ENCODE measurements at regions not wholly inside any gene's neighbourhood (a gene's known extent, or its start where the extent isn't known, plus 50 kb on each side); places are given as distances from the start of the nearest gene placed in this dataset.
"Not testable (repeated sequence)": the region's sequence is repeated elsewhere in the genome, so short reads cannot be mapped to it uniquely, and the experiment has no call there.

DNA sequence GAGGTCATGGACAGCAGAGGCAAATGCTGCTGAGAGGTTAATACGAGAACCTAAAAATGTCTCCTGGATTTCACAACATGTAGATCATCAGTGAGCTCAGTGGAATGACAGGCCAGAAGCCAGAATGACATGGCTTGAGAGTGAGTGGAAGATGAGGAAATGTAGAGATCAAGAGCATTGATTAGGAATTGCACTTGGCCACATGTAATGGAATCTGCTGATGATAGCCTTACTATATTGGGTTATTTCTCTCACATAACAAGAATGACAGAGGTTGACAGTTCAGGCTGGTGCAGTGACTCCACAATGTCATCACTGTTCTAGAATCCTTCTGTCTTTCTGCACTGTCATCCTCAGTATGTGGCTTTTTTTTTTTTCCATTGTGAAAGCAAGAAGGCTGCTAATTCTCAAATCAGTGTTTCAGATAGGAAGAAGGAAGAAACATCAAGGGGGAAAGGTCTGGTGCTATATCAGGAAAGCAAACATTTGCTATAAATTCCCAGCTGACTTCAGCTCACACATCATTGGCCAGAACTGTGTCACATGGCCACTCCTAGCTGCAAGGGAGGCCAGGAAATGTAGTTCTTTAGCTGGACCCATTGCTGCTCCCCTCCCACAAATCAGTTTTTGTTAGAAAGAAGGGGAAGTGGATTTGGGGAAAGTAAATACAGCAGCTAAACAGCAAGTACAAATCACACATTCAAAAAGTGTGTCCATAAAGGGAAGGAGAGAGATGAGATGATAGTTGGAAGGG lies 127.2 kb downstream of the FAM161A start:
- Histone ChIP-seq H3K9ac (no peak overlapping the region), H3K36me3 (no peaks in the 10 kb centered on the region), H3K9me3 (peaks cover 15% of the 10 kb centered on the region), H3K4me3 (no peak overlapping the region), H4K20me1 (no peaks in the 10 kb centered on the region), H3K4me1 (no peaks in the 10 kb centered on the region), H3K27me3 (no peaks in the 10 kb centered on the region), H3K4me2 (no peak overlapping the region), H3K27ac (no peak overlapping the region)
- no peak for TF ChIP-seq Cebpa-rat (IDR thresholded peaks at IDR 0.05)

DNA sequence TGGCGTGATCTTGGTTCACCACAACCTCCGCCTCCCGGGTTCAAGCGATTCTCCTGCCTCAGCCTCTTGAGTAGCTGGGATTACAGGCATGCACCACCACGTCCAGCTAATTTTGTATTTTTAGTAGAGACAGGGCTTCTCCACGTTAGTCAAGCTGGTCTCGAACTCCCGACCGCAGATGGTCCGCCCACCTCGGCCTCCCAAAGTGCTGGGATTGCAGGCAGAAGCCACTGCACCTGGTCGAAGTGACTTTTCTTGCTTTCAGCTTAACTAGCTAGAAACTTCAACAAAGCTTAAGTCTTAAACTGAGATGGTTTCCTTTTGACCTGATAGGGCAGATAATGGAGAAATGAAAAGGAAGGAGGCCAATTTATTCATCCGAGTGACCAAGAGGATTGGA lies 130.5 kb downstream of the FAM161A start:
- not testable (repeated sequence) for H4K20me1 ChIP-seq, H3K27ac ChIP-seq, H3K9ac ChIP-seq, H3K27me3 ChIP-seq, H3K4me2 ChIP-seq, H3K4me3 ChIP-seq, H3K36me3 ChIP-seq, H3K4me1 ChIP-seq
- peaks cover 15% of the 10 kb centered on the region for H3K9me3 ChIP-seq

DNA sequence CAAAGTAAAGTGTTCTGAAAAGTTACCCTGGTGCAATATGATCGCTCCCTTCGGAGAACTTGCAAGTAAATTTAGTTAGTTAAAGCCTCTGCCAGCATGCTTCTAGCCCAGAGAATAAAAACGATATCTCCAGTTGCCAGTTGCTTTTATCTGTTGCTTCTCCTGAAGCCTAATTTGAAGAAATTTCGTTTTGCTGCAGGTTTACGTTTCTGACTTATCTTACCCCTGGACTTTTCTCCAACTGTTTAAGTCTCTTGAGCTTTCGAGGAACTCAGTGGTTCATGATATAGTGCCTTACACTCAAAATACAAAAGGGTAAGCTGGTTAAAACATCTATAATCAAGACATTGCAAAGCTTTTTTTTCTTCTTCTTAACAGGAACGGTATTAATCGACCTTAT lies 131.1 kb downstream of the FAM161A start:
- no peak overlapping the region for H3K4me3 ChIP-seq
- no peak for TF ChIP-seq Cebpa-rat (IDR thresholded peaks at IDR 0.05)
- peaks cover 15% of the 10 kb centered on the region for H3K9me3 ChIP-seq
- H3K36me3 ChIP-seq = no peaks in the 10 kb centered on the region
- no peak overlapping the region for H3K27ac ChIP-seq
- no peak overlapping the region for H3K9ac ChIP-seq
- H3K4me1 ChIP-seq = no peaks in the 10 kb centered on the region
- no peaks in the 10 kb centered on the region for H3K27me3 ChIP-seq
- no peaks in the 10 kb centered on the region for H4K20me1 ChIP-seq
- H3K4me2 ChIP-seq = no peak overlapping the region

DNA sequence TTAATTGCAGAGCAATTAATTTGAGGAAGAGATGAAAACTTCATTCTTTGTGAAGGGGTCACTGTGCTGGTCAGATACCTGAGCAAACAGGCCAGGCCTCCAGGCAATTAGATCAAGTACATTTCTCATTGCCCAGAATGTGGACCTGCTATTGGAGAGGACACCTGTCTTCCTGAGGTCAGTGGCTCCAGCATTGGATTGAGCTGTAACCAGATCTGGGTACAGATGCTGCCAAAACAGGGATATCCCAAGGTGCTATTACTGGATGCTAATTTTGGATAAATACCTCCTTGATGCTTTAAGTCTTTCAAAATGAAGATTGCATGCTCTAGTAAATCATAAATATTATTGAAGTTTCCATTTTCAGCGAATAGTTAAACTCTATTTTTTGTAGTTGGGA lies 131.5 kb downstream of the FAM161A start:
- Histone ChIP-seq H3K27me3 (no peaks in the 10 kb centered on the region), H3K9me3 (peaks cover 15% of the 10 kb centered on the region), H3K4me3 (no peak overlapping the region), H3K4me1 (no peaks in the 10 kb centered on the region), H3K27ac (no peak overlapping the region), H4K20me1 (no peaks in the 10 kb centered on the region), H3K9ac (no peak overlapping the region), H3K36me3 (no peaks in the 10 kb centered on the region), H3K4me2 (no peak overlapping the region)
- no peak for TF ChIP-seq Cebpa-rat (IDR thresholded peaks at IDR 0.05)

DNA sequence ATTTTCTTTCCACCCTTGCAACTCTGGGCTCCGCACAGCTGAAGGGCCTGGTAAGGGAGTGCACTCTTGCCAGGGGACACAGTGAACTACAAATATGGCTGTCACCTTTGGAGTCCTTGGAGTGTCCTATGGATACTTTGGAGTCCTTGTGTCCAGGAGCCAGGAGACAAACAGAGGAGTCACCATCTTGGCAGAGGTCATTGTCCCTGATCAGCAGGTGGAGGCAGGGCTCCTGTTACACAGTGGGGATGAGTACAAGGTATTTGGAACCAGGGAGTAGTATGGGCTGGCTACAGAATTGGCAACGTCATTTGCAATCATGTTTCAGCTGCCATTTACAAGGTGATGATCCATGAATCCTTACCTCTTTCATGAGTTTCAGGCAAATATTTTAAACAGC lies 132.5 kb downstream of the FAM161A start:
- H3K9me3 ChIP-seq = peaks cover 5% of the 10 kb centered on the region; the same call in 1 of the 2 replicates
- no peaks in the 10 kb centered on the region for H3K4me1 ChIP-seq
- no peak for TF ChIP-seq Cebpa-rat (IDR thresholded peaks at IDR 0.05)
- H3K9ac ChIP-seq = no peak overlapping the region
- no peaks in the 10 kb centered on the region for H3K27me3 ChIP-seq
- H3K27ac ChIP-seq = no peak overlapping the region
- H4K20me1 ChIP-seq = no peaks in the 10 kb centered on the region
- no peaks in the 10 kb centered on the region for H3K36me3 ChIP-seq
- no peak overlapping the region for H3K4me3 ChIP-seq
- no peak overlapping the region for H3K4me2 ChIP-seq

DNA sequence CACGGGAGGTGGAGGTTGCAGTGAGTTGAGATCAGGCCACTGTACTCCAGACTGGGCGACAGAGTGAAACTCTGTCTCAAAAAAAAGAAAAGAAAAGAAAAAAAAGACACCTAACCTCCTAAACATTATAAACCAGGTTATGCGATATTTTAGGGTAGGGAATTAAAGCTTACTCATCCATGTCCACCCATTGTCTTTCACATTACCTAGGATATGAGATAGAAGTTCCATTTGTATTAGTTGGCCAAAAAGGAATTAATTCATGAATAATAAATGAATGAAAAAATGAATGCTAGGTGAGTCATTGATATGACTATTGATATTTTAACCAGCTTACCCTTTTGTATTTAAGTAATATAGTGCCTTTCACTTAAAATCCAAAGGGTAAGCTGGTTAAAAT lies 132.9 kb downstream of the FAM161A start:
- Histone ChIP-seq H3K27me3 (no peaks in the 10 kb centered on the region), H3K9me3 (0 out of 2 replicates have a peak, but pooled peaks cover under 1% of the 10 kb centered on the region), H3K4me3 (no peak overlapping the region), H3K36me3 (no peaks in the 10 kb centered on the region), H3K9ac (no peak overlapping the region), H3K4me2 (no peak overlapping the region), H3K4me1 (no peaks in the 10 kb centered on the region), H3K27ac (no peak overlapping the region), H4K20me1 (no peaks in the 10 kb centered on the region)
- no peak for TF ChIP-seq Cebpa-rat (IDR thresholded peaks at IDR 0.05)

DNA sequence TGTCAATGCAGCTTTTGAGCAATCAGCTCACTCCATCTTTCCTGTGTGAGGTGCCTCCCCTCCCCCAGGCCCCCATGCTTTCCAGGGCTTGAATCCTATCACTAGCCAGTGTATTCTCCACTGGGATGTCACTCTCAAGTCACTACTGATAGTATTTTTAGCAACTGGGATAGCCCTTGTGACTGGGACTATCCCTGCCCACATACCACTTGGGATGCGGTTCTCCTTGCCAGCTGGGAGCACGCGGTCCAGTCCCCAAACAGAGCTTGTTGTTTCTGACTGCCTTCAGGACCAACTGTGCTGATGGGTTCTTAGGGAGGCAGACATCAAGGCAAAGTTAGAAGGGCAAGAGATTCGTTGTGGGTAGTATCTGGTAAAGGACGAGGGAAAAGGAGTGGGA lies 134.9 kb downstream of the FAM161A start:
- Histone ChIP-seq H3K27ac (no peak overlapping the region), H3K4me3 (no peak overlapping the region), H3K4me2 (no peak overlapping the region), H3K36me3 (no peaks in the 10 kb centered on the region), H3K9ac (no peak overlapping the region), H3K4me1 (no peaks in the 10 kb centered on the region), H3K27me3 (no peaks in the 10 kb centered on the region), H4K20me1 (no peaks in the 10 kb centered on the region), H3K9me3 (no peaks in the 10 kb centered on the region)
- TF ChIP-seq Cebpa-rat (IDR thresholded peaks at IDR 0.05) = no peak

DNA sequence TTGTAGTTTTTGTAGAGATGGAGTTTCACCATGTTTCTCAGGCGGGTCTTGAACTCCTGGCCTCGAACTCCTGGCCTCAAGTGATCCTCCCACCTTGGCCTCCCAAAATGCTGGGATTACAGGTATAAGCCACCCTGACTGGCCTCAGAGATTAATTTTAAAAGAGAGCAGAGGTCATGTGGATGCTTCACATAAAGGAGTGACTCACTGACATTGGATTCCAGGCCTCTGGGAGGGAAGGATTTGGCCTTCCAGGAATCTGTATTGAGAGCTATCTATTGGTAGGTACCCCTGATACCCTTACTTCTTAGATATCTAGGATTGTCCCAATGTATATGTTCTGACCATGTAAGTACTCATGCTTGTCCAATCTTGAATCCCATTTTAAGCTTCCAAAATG lies 138.4 kb downstream of the FAM161A start:
- no peaks in the 10 kb centered on the region for H3K9me3 ChIP-seq
- H4K20me1 ChIP-seq = no peaks in the 10 kb centered on the region
- no peak overlapping the region for H3K4me2 ChIP-seq
- H3K4me1 ChIP-seq = no peaks in the 10 kb centered on the region
- no peaks in the 10 kb centered on the region for H3K27me3 ChIP-seq
- H3K36me3 ChIP-seq = no peaks in the 10 kb centered on the region
- TF ChIP-seq Cebpa-rat (IDR thresholded peaks at IDR 0.05) = no peak
- H3K4me3 ChIP-seq = no peak overlapping the region
- H3K27ac ChIP-seq = no peak overlapping the region
- no peak overlapping the region for H3K9ac ChIP-seq

DNA sequence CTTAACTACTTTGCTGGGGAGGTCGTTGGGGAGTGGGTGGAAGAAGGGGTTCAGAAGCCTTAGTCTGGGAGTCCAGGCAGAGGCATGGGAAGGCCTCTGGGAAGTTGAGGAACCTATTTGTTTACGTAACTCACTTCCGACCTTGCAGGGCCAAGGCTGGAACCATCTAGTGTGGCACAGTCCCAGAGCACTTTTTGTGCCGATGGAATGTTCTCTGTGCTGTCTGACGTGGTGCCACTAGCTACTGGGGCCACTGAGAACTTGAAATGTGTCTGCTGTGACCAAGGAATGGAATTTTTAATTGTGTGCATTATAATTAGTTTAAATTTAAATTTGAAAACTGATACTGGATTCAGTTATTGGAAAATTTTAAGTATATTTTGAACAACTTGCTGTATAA lies 139.7 kb downstream of the FAM161A start:
- no peak overlapping the region for H3K27ac ChIP-seq
- no peaks in the 10 kb centered on the region for H3K9me3 ChIP-seq
- no peak overlapping the region for H3K4me3 ChIP-seq
- H3K4me2 ChIP-seq = no peak overlapping the region
- no peak for TF ChIP-seq Cebpa-rat (IDR thresholded peaks at IDR 0.05)
- H3K9ac ChIP-seq = no peak overlapping the region
- H3K4me1 ChIP-seq = no peaks in the 10 kb centered on the region
- H3K27me3 ChIP-seq = no peaks in the 10 kb centered on the region
- H3K36me3 ChIP-seq = no peaks in the 10 kb centered on the region
- H4K20me1 ChIP-seq = no peaks in the 10 kb centered on the region

DNA sequence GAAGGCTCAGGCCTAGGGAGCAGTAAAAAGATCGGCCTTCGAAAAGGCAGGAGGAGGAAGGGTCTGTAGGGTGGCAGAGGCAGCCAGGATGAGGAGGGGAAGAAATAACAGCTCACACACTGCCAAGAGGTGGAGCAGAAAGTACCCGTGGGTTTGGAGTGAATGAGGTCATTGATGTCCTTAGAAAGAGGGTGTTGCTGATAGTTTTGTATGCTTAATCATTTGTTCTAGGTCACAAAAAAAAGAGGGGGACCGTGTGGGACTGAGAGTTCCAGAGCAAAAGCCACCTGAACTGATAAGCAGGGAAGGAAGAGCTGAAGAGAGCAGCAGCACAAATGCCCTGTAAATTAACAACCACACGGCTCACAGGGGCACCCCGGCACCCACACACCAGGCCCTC lies 140.4 kb downstream of the FAM161A start:
- Histone ChIP-seq H3K4me3 (no peak overlapping the region), H3K27me3 (no peaks in the 10 kb centered on the region), H3K27ac (no peak overlapping the region), H3K36me3 (no peaks in the 10 kb centered on the region), H3K9me3 (no peaks in the 10 kb centered on the region), H4K20me1 (no peaks in the 10 kb centered on the region), H3K9ac (no peak overlapping the region), H3K4me2 (no peak overlapping the region), H3K4me1 (peaks cover under 1% of the 10 kb centered on the region; the same call in 1 of the 2 replicates)
- no peak for TF ChIP-seq Cebpa-rat (IDR thresholded peaks at IDR 0.05)

DNA sequence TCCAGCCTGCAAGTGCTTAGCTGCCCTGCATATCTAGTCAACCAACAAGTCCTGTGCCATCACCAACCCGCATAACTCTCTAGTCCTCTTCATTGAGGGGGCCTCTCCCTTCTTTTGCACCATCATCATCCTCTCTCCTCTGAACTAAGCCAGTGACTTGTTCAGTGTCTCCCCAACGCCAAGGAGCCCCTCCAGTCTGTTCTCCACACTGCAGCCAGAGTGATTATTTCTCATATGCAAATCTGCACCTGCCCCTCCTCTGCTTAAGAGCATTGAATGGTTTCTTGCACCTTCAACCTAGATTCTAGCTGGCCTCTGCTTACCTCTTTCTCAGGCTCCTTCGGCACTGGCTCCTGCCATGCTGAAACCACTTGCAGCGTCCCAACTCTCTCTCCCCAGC lies 141.8 kb downstream of the FAM161A start:
- Histone ChIP-seq H3K9ac (no peak overlapping the region), H3K36me3 (no peaks in the 10 kb centered on the region), H4K20me1 (no peaks in the 10 kb centered on the region), H3K4me3 (no peak overlapping the region), H3K9me3 (no peaks in the 10 kb centered on the region), H3K27me3 (no peaks in the 10 kb centered on the region), H3K4me2 (no peak overlapping the region), H3K4me1 (peaks cover 8% of the 10 kb centered on the region), H3K27ac (no peak overlapping the region)
- no peak for TF ChIP-seq Cebpa-rat (IDR thresholded peaks at IDR 0.05)

All from BLaER1 (cell line).